IMR-90 (cell line): ENCODE measurements at regions not wholly inside any gene's neighbourhood (a gene's known extent, or its start where the extent isn't known, plus 50 kb on each side); places are given as distances from the start of the nearest gene placed in this dataset.

Experiments
- ATAC-seq: fragments of 200-7000 bp; cut with Tn5 transposase; 2 replicates; pipeline ENCODE4 v1.9.1; 2020; ENCODE audit warnings: low read depth, mild to moderate bottlenecking, moderate library complexity
- BruUV-seq: library from RNA; stranded (reverse); fragments of 400-500 nt; replicated peaks from 2 replicates; lab custom pipeline; 2021; lab: Mats Ljungman, UMichigan
- CTCF ChIA-PET: fragments of 300-600 bp; formaldehyde crosslinking; extraction: SDS; loops from one replicate; lab custom pipeline; 2021; ENCODE audit warnings: antibody characterized with exemption; lab: Yijun Ruan, JAX
- POLR2A ChIA-PET: fragments of 300-600 bp; sonication (Branson Sonifier 250); formaldehyde crosslinking; loops from one replicate; lab custom pipeline; 2022; ENCODE audit warnings: antibody characterized with exemption; ENCODE audit not compliant: unreplicated experiment; lab: Charles Lee
- DNase-seq: peaks from one replicate; pipeline ENCODE4 v3.0.0; 2013
- H2AFZ ChIP-seq: replicated peaks from 2 replicates; pipeline ENCODE3; 2013; ENCODE audit warnings: low read length, mild to moderate bottlenecking; ENCODE audit not compliant: poor library complexity
- H2AK5ac ChIP-seq: 2 replicates; pipeline ENCODE4 v1.6.1; 2013; ENCODE audit warnings: low read depth, low read length, inconsistent platforms
- H2AK9ac ChIP-seq: replicated peaks from 2 replicates; pipeline ENCODE3; 2013; ENCODE audit warnings: mild to moderate bottlenecking, low read depth, low read length, moderate library complexity; ENCODE audit not compliant: poor library complexity
- H2BK120ac ChIP-seq: 2 replicates; pipeline ENCODE4 v1.6.1; 2013; ENCODE audit warnings: low read depth, low read length, inconsistent platforms
- H2BK15ac ChIP-seq: 3 replicates; pipeline ENCODE4 v1.6.1; 2013; ENCODE audit warnings: low read depth, low read length, inconsistent platforms
- H2BK20ac ChIP-seq: 2 replicates; pipeline ENCODE4 v1.6.1; 2013; ENCODE audit warnings: low read depth, mild to moderate bottlenecking, inconsistent platforms, low read length, moderate library complexity
- H2BK5ac ChIP-seq: 2 replicates; pipeline ENCODE4 v1.6.1; 2013; ENCODE audit warnings: mild to moderate bottlenecking, low read depth, low read length, inconsistent platforms; ENCODE audit not compliant: poor library complexity, severe bottlenecking
- H3K14ac ChIP-seq: replicated peaks from 2 replicates; pipeline ENCODE4 v1.6.1; 2013; ENCODE audit warnings: low read depth, low read length, inconsistent platforms
- H3K18ac ChIP-seq: 2 replicates; pipeline ENCODE4 v1.6.1; 2013; ENCODE audit warnings: low read depth, low read length, control low read depth
- H3K23ac ChIP-seq: 2 replicates; pipeline ENCODE4 v1.6.1; 2013; ENCODE audit warnings: low read depth, low read length, inconsistent platforms
- H3K27ac ChIP-seq: 2 replicates; pipeline ENCODE4 v1.5.1; 2013; ENCODE audit warnings: mild to moderate bottlenecking, control low read depth, low read length; ENCODE audit not compliant: insufficient read depth
- H3K27me3 ChIP-seq: 2 replicates; pipeline ENCODE4 v1.6.1; 2013; ENCODE audit warnings: low read length; ENCODE audit not compliant: control insufficient read depth, insufficient read depth
- H3K36me3 ChIP-seq: 2 replicates; pipeline ENCODE4 v1.6.1; 2013; ENCODE audit warnings: low read length, mixed read lengths; ENCODE audit not compliant: control insufficient read depth, insufficient read depth
- H3K4ac ChIP-seq: 2 replicates; pipeline ENCODE4 v1.6.1; 2013; ENCODE audit warnings: low read depth, low read length, inconsistent platforms
- H3K4me1 ChIP-seq: 2 replicates; pipeline ENCODE4 v1.6.1; 2013; ENCODE audit warnings: low read length, mixed read lengths; ENCODE audit not compliant: control insufficient read depth, insufficient read depth
- H3K4me2 ChIP-seq: 2 replicates; pipeline ENCODE4 v1.6.1; 2013; ENCODE audit warnings: low read depth, mild to moderate bottlenecking, control low read depth, low read length, moderate library complexity
- H3K4me3 ChIP-seq: 2 replicates; pipeline ENCODE4 v1.5.1; 2013; ENCODE audit warnings: low read depth, mild to moderate bottlenecking, control low read depth, low read length, moderate library complexity; ENCODE audit not compliant: insufficient read depth
- H3K56ac ChIP-seq: 2 replicates; pipeline ENCODE4 v1.6.1; 2013; ENCODE audit warnings: low read length, inconsistent platforms; ENCODE audit not compliant: insufficient read depth; ENCODE audit errors: extremely low read depth
- H3K79me1 ChIP-seq, 2 experiments: 2 replicates each; pipeline ENCODE4 v1.6.1; 2013; ENCODE audit warnings: low read length in 2 of 2, inconsistent platforms in 1 of 2, low read depth in 1 of 2
- H3K9ac ChIP-seq: 2 replicates; pipeline ENCODE4 v1.6.1; 2013; ENCODE audit warnings: low read depth, low read length, control low read depth
- H3K9me1 ChIP-seq: 2 replicates; pipeline ENCODE4 v1.6.1; 2013; ENCODE audit warnings: low read length, inconsistent platforms; ENCODE audit not compliant: insufficient read depth
- H3K9me3 ChIP-seq: 2 replicates; pipeline ENCODE4 v1.6.1; 2013; ENCODE audit warnings: low read length; ENCODE audit not compliant: control insufficient read depth, insufficient read depth
- H4K20me1 ChIP-seq: 2 replicates; pipeline ENCODE4 v1.6.1; 2013; ENCODE audit warnings: low read length, inconsistent platforms; ENCODE audit not compliant: insufficient read depth
- H4K5ac ChIP-seq: 2 replicates; pipeline ENCODE4 v1.6.1; 2013; ENCODE audit warnings: mild to moderate bottlenecking, low read depth, low read length, control low read depth
- H4K8ac ChIP-seq, 2 experiments: 2 replicates each; pipeline ENCODE4 v1.6.1; 2013; ENCODE audit warnings: low read depth in 2 of 2, low read length in 2 of 2, control low read depth in 1 of 2, inconsistent platforms in 1 of 2
- H4K91ac ChIP-seq: 2 replicates; pipeline ENCODE4 v1.6.1; 2013; ENCODE audit warnings: low read depth, low read length, inconsistent platforms; ENCODE audit not compliant: insufficient read depth
- RAD21 ChIP-seq: IDR thresholded peaks from 2 replicates; pipeline ENCODE4 v1.6.1; 2012; ENCODE audit warnings: low read length, improper control_type of control experiment
- RCOR1 ChIP-seq: IDR thresholded peaks from 2 replicates; pipeline ENCODE4 v1.6.1; 2012; ENCODE audit warnings: mild to moderate bottlenecking, low read length, improper control_type of control experiment; ENCODE audit not compliant: insufficient replicate concordance
- WGBS, 2 experiments: methylation state at CpG; one replicate each; pipeline versions ENCODE4 v1.1.5 to v1.1.7; 2013; ENCODE audit warnings: missing lambda C conversion rate in 2 of 2; ENCODE audit not compliant: insufficient read length in 1 of 2; ENCODE audit errors: extremely low coverage in 2 of 2; 5-methylcytosine and 5-hydroxymethylcytosine counted together
- dilution Hi-C: fragments of 300-500 bp; cut with HindIII; formaldehyde crosslinking; loops from one replicate; pipeline ENCODE4 v1.14.3; 2018; ENCODE audit warnings: low sequenced_read_pairs; ENCODE audit not compliant: unreplicated experiment
- in situ Hi-C: fragments of 300-500 bp; cut with MboI; formaldehyde crosslinking; loops from 3 replicates; pipeline ENCODE4 v1.14.3; 2019; ENCODE audit warnings: low sequenced_read_pairs, inconsistent platforms, mixed read lengths
- intact Hi-C: fragments of 100-400 bp; cut with micrococcal nuclease; formaldehyde crosslinking; loops from 2 replicates; pipeline ENCODE4 v1.10.0; 2022
- TF ChIP-seq, protein P1 (sequence below): fragments of 150-350 bp; IDR thresholded peaks from 2 replicates; pipeline ENCODE4 v1.6.1; 2017; ENCODE audit warnings: mild to moderate bottlenecking, antibody characterized with exemption, low read length, low read depth
- TF ChIP-seq, protein P2 (sequence below): fragments of 150-350 bp; IDR thresholded peaks from 2 replicates; pipeline ENCODE4 v1.6.1; 2016; ENCODE audit warnings: low read depth, mild to moderate bottlenecking, low read length, moderate library complexity, borderline replicate concordance

DNA sequence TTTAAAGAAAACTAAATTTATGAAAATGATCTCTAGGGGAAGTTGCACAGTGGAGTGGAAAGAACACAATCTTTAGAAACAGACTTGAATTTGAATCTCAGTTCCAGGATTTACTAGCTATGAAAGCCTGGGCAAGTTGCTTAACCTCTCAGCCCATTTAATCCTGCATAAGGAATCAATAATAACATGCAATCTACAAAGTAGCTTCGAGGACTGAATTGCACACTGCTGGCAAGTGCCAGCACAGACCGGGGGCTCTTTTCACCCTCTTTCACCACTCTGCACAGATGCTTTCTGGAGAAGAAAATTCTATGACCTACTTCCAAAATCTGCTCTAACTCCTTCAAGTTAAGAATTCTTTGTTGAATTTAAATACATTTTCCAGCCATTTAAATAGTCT lies 63.4 kb upstream of the ANK3 start:
- H2AK5ac ChIP-seq = no peak overlapping the region
- H3K27me3 ChIP-seq = no peaks in the 10 kb centered on the region
- no peak overlapping the region for H2AK9ac ChIP-seq
- H3K9me1 ChIP-seq = no peaks in the 10 kb centered on the region
- H2BK5ac ChIP-seq = no peak overlapping the region
- no CpG with 5 or more reads among the region's 2 CpGs for WGBS, 2 experiments
- no peaks in the 10 kb centered on the region for H3K79me1 ChIP-seq
- H3K4ac ChIP-seq = no peak overlapping the region
- dilution Hi-C loops (no loop called here), intact Hi-C loops (no loop called here), in situ Hi-C loops (loop anchor here (25.0 kb wide), 1 partner anchor 309 kb away; no protein-coding TSS in a partner anchor)
- no peak overlapping the region for H2AFZ ChIP-seq
- no peaks in the 10 kb centered on the region for H3K9me3 ChIP-seq
- H4K91ac ChIP-seq = no peak overlapping the region
- no peak overlapping the region for H4K8ac ChIP-seq
- no peak overlapping the region for H4K5ac ChIP-seq
- no peak overlapping the region for H2BK120ac ChIP-seq
- H3K27ac ChIP-seq = no peak overlapping the region
- H3K14ac ChIP-seq = no peak overlapping the region
- TF ChIP-seq, protein P1, sequence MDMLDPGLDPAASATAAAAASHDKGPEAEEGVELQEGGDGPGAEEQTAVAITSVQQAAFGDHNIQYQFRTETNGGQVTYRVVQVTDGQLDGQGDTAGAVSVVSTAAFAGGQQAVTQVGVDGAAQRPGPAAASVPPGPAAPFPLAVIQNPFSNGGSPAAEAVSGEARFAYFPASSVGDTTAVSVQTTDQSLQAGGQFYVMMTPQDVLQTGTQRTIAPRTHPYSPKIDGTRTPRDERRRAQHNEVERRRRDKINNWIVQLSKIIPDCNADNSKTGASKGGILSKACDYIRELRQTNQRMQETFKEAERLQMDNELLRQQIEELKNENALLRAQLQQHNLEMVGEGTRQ = no peak
- TF ChIP-seq, protein P2, sequence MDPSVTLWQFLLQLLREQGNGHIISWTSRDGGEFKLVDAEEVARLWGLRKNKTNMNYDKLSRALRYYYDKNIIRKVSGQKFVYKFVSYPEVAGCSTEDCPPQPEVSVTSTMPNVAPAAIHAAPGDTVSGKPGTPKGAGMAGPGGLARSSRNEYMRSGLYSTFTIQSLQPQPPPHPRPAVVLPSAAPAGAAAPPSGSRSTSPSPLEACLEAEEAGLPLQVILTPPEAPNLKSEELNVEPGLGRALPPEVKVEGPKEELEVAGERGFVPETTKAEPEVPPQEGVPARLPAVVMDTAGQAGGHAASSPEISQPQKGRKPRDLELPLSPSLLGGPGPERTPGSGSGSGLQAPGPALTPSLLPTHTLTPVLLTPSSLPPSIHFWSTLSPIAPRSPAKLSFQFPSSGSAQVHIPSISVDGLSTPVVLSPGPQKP = no peak
- TF ChIP-seq RCOR1 (no peak), RAD21 (no peak)
- H2BK20ac ChIP-seq = no peak overlapping the region
- no peak overlapping the region for H3K4me3 ChIP-seq
- H3K4me2 ChIP-seq = no peak overlapping the region
- DNase-seq = no peak
- H3K56ac ChIP-seq = no peak overlapping the region
- H3K23ac ChIP-seq = no peak overlapping the region
- BruUV-seq = no TSS peak
- ChIA-PET CTCF (interaction anchor here (0.9 to 1.1 kb wide), 2 partner anchors 14 to 195 kb away, joined by 3 to 5 read pairs; no protein-coding TSS in a partner anchor), POLR2A (no interaction called here)
- H3K9ac ChIP-seq = no peak overlapping the region
- H3K36me3 ChIP-seq = no peaks in the 10 kb centered on the region
- ATAC-seq = no peak
- H3K4me1 ChIP-seq = no peaks in the 10 kb centered on the region
- no peak overlapping the region for H2BK15ac ChIP-seq
- H4K20me1 ChIP-seq = no peaks in the 10 kb centered on the region
- H3K18ac ChIP-seq = no peak overlapping the region
